ENCODE measurements at regions not wholly inside any gene's neighbourhood (a gene's known extent, or its start where the extent isn't known, plus 50 kb on each side); places are given as distances from the start of the nearest gene placed in this dataset.

GRCh38 chr4:129231945-129232588 lies 136.1 kb downstream of the C4orf33 start (continued):
- TF ChIP-seq, protein P1, sequence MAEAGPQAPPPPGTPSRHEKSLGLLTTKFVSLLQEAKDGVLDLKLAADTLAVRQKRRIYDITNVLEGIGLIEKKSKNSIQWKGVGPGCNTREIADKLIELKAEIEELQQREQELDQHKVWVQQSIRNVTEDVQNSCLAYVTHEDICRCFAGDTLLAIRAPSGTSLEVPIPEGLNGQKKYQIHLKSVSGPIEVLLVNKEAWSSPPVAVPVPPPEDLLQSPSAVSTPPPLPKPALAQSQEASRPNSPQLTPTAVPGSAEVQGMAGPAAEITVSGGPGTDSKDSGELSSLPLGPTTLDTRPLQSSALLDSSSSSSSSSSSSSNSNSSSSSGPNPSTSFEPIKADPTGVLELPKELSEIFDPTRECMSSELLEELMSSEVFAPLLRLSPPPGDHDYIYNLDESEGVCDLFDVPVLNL (IDR thresholded peaks at IDR 0.05; ENCODE audit: low read depth, low read length) = no peak
- TF ChIP-seq CBFB (IDR thresholded peaks at IDR 0.05; ENCODE audit: low read depth) (no peak), NR2F1 (conservative IDR thresholded peaks at IDR 0.05) (no peak)

DNA sequence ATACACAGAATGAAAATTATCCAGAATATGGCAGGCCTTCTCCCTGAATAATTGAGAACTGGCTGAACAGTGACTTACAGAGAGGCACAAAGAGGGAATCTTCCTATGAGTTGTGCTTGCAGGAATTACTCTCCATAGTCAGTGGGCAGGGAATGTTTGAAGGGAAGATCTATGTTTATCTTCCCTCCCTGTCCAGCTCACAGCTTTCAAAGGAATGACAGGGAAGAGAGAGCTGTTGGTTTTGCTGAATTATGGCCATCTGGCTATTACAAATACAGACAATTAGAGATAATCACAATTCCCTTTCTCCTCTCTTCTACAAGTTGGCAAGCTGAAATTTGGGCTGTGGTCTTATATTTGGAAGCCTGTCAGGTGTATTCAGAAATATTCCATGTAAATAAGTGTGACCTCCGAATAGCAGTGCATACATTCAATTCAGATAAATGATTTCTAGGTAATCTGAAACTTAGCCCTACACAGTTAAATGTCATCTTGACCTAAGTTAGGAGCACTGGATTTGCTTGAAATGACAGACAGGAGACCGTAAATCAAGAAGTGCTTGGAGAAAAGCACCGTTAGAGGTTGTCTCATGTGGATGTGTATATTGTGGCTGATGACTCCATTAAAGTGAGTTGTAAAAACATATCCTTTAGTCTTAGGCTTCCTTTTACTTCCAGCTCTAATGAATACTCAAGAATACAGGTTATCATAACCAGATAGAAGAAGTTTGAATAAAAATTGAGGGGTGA lies 136.8 kb downstream of the C4orf33 start:
- no peak overlapping the region for H3K4me2 ChIP-seq (ENCODE audit: control insufficient read depth, insufficient read depth)
- no peak overlapping the region for H3K27ac ChIP-seq (ENCODE audit: control insufficient read depth, insufficient read depth)
- no peaks in the 10 kb centered on the region; a peak in 1 of 4 replicates for H3K27me3 ChIP-seq (replicated peaks in 1 of 2; ENCODE audit: control insufficient read depth in 2 of 2, insufficient read depth in 2 of 2, low read length in 1 of 2)
- intact Hi-C loops (cut with micrococcal nuclease; ENCODE audit: unreplicated experiment) = no loop called here
- FAIRE-seq = no peak
- H3K9me3 ChIP-seq (replicated peaks; ENCODE audit: control insufficient read depth, insufficient read depth, low read length) = no peaks in the 10 kb centered on the region
- no TSS peak for BruUV-seq (replicated peaks)
- ChIA-PET SMC1A (ENCODE audit: uncharacterized antibody, unreplicated experiment) (no interaction called here), CTCF (interaction anchor here (0.8 kb wide), 1 partner anchor 8 kb away, joined by 4 read pairs; no protein-coding TSS in a partner anchor), RAD21 (ENCODE audit: unreplicated experiment) (no interaction called here), POLR2A (no interaction called here)
- no peaks in the 10 kb centered on the region for H3K4me1 ChIP-seq (ENCODE audit: control insufficient read depth, insufficient read depth, low read length)
- TF ChIP-seq IKZF2 (IDR thresholded peaks at IDR 0.05) (no peak), MEF2A (IDR thresholded peaks at IDR 0.05; ENCODE audit: insufficient read depth, low read depth, low read length) (no peak), MTA2 (IDR thresholded peaks at IDR 0.05; ENCODE audit: low read depth) (no peak), JUND (IDR thresholded peaks at IDR 0.05; ENCODE audit: low read depth, low read length) (no peak), MXI1 (IDR thresholded peaks at IDR 0.05; ENCODE audit: low read depth, low read length) (no peak), STAT1 (conservative IDR thresholded peaks at IDR 0.05) (no peak), RELA (IDR thresholded peaks at IDR 0.05; ENCODE audit: borderline replicate concordance, partially characterized antibody) (no peak), WRNIP1 (IDR thresholded peaks at IDR 0.05; ENCODE audit: borderline replicate concordance, low read depth, low read length) (no peak), SMAD1 (IDR thresholded peaks at IDR 0.05; ENCODE audit: low read depth, partially characterized antibody) (no peak)
- TF ChIP-seq, protein P2, sequence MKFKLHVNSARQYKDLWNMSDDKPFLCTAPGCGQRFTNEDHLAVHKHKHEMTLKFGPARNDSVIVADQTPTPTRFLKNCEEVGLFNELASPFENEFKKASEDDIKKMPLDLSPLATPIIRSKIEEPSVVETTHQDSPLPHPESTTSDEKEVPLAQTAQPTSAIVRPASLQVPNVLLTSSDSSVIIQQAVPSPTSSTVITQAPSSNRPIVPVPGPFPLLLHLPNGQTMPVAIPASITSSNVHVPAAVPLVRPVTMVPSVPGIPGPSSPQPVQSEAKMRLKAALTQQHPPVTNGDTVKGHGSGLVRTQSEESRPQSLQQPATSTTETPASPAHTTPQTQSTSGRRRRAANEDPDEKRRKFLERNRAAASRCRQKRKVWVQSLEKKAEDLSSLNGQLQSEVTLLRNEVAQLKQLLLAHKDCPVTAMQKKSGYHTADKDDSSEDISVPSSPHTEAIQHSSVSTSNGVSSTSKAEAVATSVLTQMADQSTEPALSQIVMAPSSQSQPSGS (IDR thresholded peaks at IDR 0.05; ENCODE audit: low read length) = no peak
- no peaks in the 10 kb centered on the region for H3K36me3 ChIP-seq (ENCODE audit: control insufficient read depth in 2 of 2, insufficient read depth in 2 of 2, low read length in 1 of 2)
- no peak overlapping the region for H2AFZ ChIP-seq (ENCODE audit: control insufficient read depth, low read depth, low read length)
- in situ Hi-C loops (cut with MboI) = no loop called here
- DNase-seq (ENCODE audit: low read depth, low spot score) = no peak
- no peak overlapping the region for H3K9ac ChIP-seq (ENCODE audit: control insufficient read depth, insufficient read depth, low read length)
- no peak overlapping the region for H3K4me3 ChIP-seq
- no peak for ATAC-seq
- 3% methylated on average over 3 of the region's 3 CpGs for WGBS (ENCODE audit: insufficient coverage, insufficient replicate concordance, low lambda C conversion rate, missing lambda C conversion rate)
- H4K20me1 ChIP-seq (ENCODE audit: control insufficient read depth, insufficient read depth) = no peaks in the 10 kb centered on the region
- no peaks in the 10 kb centered on the region for H3K79me2 ChIP-seq (ENCODE audit: control insufficient read depth, insufficient read depth, low read length)

All from GM12878 (cell line).